PFSK-1 (cell line): ENCODE measurements at regions not wholly inside any gene's neighbourhood (a gene's known extent, or its start where the extent isn't known, plus 50 kb on each side); places are given as distances from the start of the nearest gene placed in this dataset.

Experiments
- FOXP2 ChIP-seq: optimal IDR thresholded peaks from 2 replicates; pipeline ENCODE3; 2011; ENCODE audit warnings: borderline replicate concordance, control low read depth, inconsistent platforms; ENCODE audit not compliant: insufficient read depth; ENCODE audit errors: extremely low read length, extremely low read depth
- POLR2AphosphoS5 ChIP-seq: IDR thresholded peaks from 2 replicates; pipeline ENCODE4 v1.6.1; 2012; ENCODE audit warnings: low read depth, mild to moderate bottlenecking, control low read depth, low read length, moderate library complexity
- REST ChIP-seq, 2 experiments: IDR thresholded peaks; 2 replicates each; pipeline versions ENCODE4 v1.6.1 to v1.8.0; 2011 to 2012; ENCODE audit warnings: low read depth in 2 of 2, low read length in 2 of 2, control low read depth in 1 of 2, inconsistent platforms in 1 of 2, mild to moderate bottlenecking in 1 of 2, moderate library complexity in 1 of 2; ENCODE audit not compliant: insufficient read depth in 1 of 2
- SIN3A ChIP-seq: IDR thresholded peaks from 2 replicates; pipeline ENCODE4 v1.6.1; 2012; ENCODE audit warnings: mild to moderate bottlenecking, low read length, moderate library complexity, borderline replicate concordance; ENCODE audit not compliant: insufficient read depth
- TAF1 ChIP-seq: IDR thresholded peaks from 2 replicates; pipeline ENCODE4 v1.6.1; 2012; ENCODE audit warnings: low read length, control low read depth, borderline replicate concordance; ENCODE audit not compliant: insufficient read depth

GRCh38 chr22:22823131-22823810 lies 64.3 kb upstream of the IGLL5 start:
- TF ChIP-seq REST (IDR thresholded peaks at IDR 0.05; ENCODE audit: insufficient read depth in 1 of 2, low read depth in 2 of 2, low read length in 2 of 2) (no peak), TAF1 (no peak), POLR2AphosphoS5 (no peak), SIN3A (no peak), FOXP2 (no peak)

GRCh38 chr22:22824340-22825212 lies 63.0 kb upstream of the IGLL5 start:
- no peak for TF ChIP-seq REST (IDR thresholded peaks at IDR 0.05; ENCODE audit: insufficient read depth in 1 of 2, low read depth in 2 of 2, low read length in 2 of 2)
- no peak for TF ChIP-seq FOXP2
- no peak for TF ChIP-seq SIN3A
- TF ChIP-seq POLR2AphosphoS5: no peak
- TF ChIP-seq TAF1: no peak

GRCh38 chr22:22825213-22825593 lies 62.4 kb upstream of the IGLL5 start:
- TF ChIP-seq SIN3A: no peak
- no peak for TF ChIP-seq POLR2AphosphoS5
- no peak for TF ChIP-seq TAF1

- TF ChIP-seq FOXP2: no peak
- TF ChIP-seq REST (IDR thresholded peaks at IDR 0.05; ENCODE audit: insufficient read depth in 1 of 2, low read depth in 2 of 2, low read length in 2 of 2): no peak
- no peak for TF ChIP-seq POLR2AphosphoS5
- TF ChIP-seq SIN3A: no peak
- no peak for TF ChIP-seq TAF1
Observed at GRCh38 chr22:22827187-22827939, 60.3 kb upstream of the IGLL5 start.

- TF ChIP-seq REST (IDR thresholded peaks at IDR 0.05; ENCODE audit: insufficient read depth in 1 of 2, low read depth in 2 of 2, low read length in 2 of 2) (no peak), FOXP2 (no peak), POLR2AphosphoS5 (no peak), SIN3A (no peak), TAF1 (no peak)
Observed at GRCh38 chr22:22830193-22830592, 57.4 kb upstream of the IGLL5 start.
